H9 (cell line): ENCODE measurements at regions not wholly inside any gene's neighbourhood (a gene's known extent, or its start where the extent isn't known, plus 50 kb on each side); places are given as distances from the start of the nearest gene placed in this dataset.

Experiments used
- DNase-seq: peaks from one replicate; pipeline ENCODE4 v3.0.0-alpha.2; 2017
- H2AFZ ChIP-seq: one replicate; pipeline ENCODE4 v1.6.1; 2013; ENCODE audit warnings: mild to moderate bottlenecking, low read length, control low read depth, moderate library complexity
- H2AK5ac ChIP-seq: 2 replicates; pipeline ENCODE4 v1.6.1; 2013; ENCODE audit warnings: low read length, control low read depth, mixed read lengths; ENCODE audit not compliant: insufficient read length
- H2BK120ac ChIP-seq: one replicate; pipeline ENCODE4 v1.6.1; 2013; ENCODE audit warnings: low read depth, mild to moderate bottlenecking, low read length, control low read depth, inconsistent platforms; ENCODE audit not compliant: poor library complexity, severe bottlenecking
- H2BK12ac ChIP-seq: 2 replicates; pipeline ENCODE4 v1.6.1; 2013; ENCODE audit warnings: low read length, control low read depth, mixed read lengths, low read depth; ENCODE audit not compliant: insufficient read length
- H2BK15ac ChIP-seq: 2 replicates; pipeline ENCODE4 v1.6.1; 2013; ENCODE audit warnings: low read depth, low read length, control low read depth
- H2BK20ac ChIP-seq: one replicate; pipeline ENCODE4 v1.6.1; 2013; ENCODE audit warnings: low read depth, mild to moderate bottlenecking, low read length, control low read depth, inconsistent platforms; ENCODE audit not compliant: poor library complexity, severe bottlenecking
- H2BK5ac ChIP-seq: 2 replicates; pipeline ENCODE4 v1.6.1; 2013; ENCODE audit warnings: low read length, control low read depth, mixed read lengths; ENCODE audit not compliant: insufficient read length
- H3K14ac ChIP-seq: 2 replicates; pipeline ENCODE4 v1.6.1; 2013; ENCODE audit warnings: low read length, control low read depth; ENCODE audit not compliant: insufficient read depth
- H3K18ac ChIP-seq: 2 replicates; pipeline ENCODE4 v1.6.1; 2013; ENCODE audit warnings: low read depth, mild to moderate bottlenecking, mixed read lengths, low read length, control low read depth; ENCODE audit not compliant: insufficient read length
- H3K23ac ChIP-seq: 2 replicates; pipeline ENCODE4 v1.6.1; 2013; ENCODE audit warnings: low read length, control low read depth, mixed read lengths, low read depth; ENCODE audit not compliant: insufficient read length
- H3K23me2 ChIP-seq: 2 replicates; pipeline ENCODE4 v1.6.1; 2013; ENCODE audit warnings: low read depth, mild to moderate bottlenecking, mixed read lengths, low read length, control low read depth; ENCODE audit not compliant: insufficient read length, poor library complexity, severe bottlenecking
- H3K27ac ChIP-seq: 2 replicates; pipeline ENCODE4 v1.5.1; 2013; ENCODE audit warnings: low read length, control low read depth, mixed read lengths, low read depth; ENCODE audit not compliant: insufficient read length
- H3K27me3 ChIP-seq: 2 replicates; pipeline ENCODE4 v1.6.1; 2013; ENCODE audit warnings: low read length, control low read depth, inconsistent platforms; ENCODE audit not compliant: insufficient read depth
- H3K4ac ChIP-seq: 2 replicates; pipeline ENCODE4 v1.6.1; 2013; ENCODE audit warnings: low read depth, mild to moderate bottlenecking, control low read depth, inconsistent platforms, low read length, moderate library complexity
- H3K4me1 ChIP-seq: 2 replicates; pipeline ENCODE4 v1.6.1; 2013; ENCODE audit warnings: low read length, control low read depth, inconsistent platforms; ENCODE audit not compliant: insufficient read depth
- H3K4me2 ChIP-seq: 2 replicates; pipeline ENCODE4 v1.6.1; 2013; ENCODE audit warnings: low read length, control low read depth, mixed read lengths; ENCODE audit not compliant: insufficient read length, insufficient read depth
- H3K56ac ChIP-seq: 2 replicates; pipeline ENCODE4 v1.6.1; 2013; ENCODE audit warnings: low read depth, mild to moderate bottlenecking, mixed read lengths, low read length, control low read depth; ENCODE audit not compliant: insufficient read length
- H3K79me1 ChIP-seq: 2 replicates; pipeline ENCODE4 v1.6.1; 2013; ENCODE audit warnings: low read depth, mild to moderate bottlenecking, moderate library complexity, low read length, control low read depth, inconsistent platforms; ENCODE audit not compliant: insufficient read depth, poor library complexity, severe bottlenecking
- H3K79me2 ChIP-seq: 2 replicates; pipeline ENCODE4 v1.6.1; 2013; ENCODE audit warnings: low read length, control low read depth, inconsistent platforms; ENCODE audit not compliant: insufficient read depth
- H3K9ac ChIP-seq: 2 replicates; pipeline ENCODE4 v1.6.1; 2013; ENCODE audit warnings: low read length, control low read depth, mixed read lengths; ENCODE audit not compliant: insufficient read length; ENCODE audit errors: extremely low read depth
- H3K9me3 ChIP-seq: one replicate; pipeline ENCODE4 v1.6.1; 2013; ENCODE audit warnings: low read depth, low read length, inconsistent platforms; ENCODE audit not compliant: control insufficient read depth
- H3T11ph ChIP-seq: one replicate; pipeline ENCODE4 v1.6.1; 2013; ENCODE audit warnings: mild to moderate bottlenecking, low read length, control low read depth, inconsistent platforms
- H4K20me1 ChIP-seq: one replicate; pipeline ENCODE4 v1.6.1; 2013; ENCODE audit not compliant: control insufficient read depth, insufficient read length, insufficient read depth
- H4K5ac ChIP-seq: 2 replicates; pipeline ENCODE4 v1.6.1; 2013; ENCODE audit warnings: low read depth, mild to moderate bottlenecking, mixed read lengths, low read length, control low read depth; ENCODE audit not compliant: insufficient read length
- H4K8ac ChIP-seq: replicated peaks from 2 replicates; pipeline ENCODE4 v1.6.1; 2013; ENCODE audit warnings: low read length, control low read depth, mixed read lengths, low read depth; ENCODE audit not compliant: insufficient read length
- H4K91ac ChIP-seq: 2 replicates; pipeline ENCODE4 v1.6.1; 2013; ENCODE audit warnings: low read depth, mild to moderate bottlenecking, moderate library complexity, mixed read lengths, low read length, control low read depth; ENCODE audit not compliant: insufficient read length
- H3K27ac Mint-ChIP-seq, 3 experiments: 2 replicates in 2 of 3; 3 replicates in 1 of 3; pipeline ENCODE4 v1.8.0; 2020 to 2021; ENCODE audit warnings: mixed read lengths in 3 of 3, mild to moderate bottlenecking in 1 of 3, moderate library complexity in 1 of 3
- H3K27me3 Mint-ChIP-seq: 2 replicates; pipeline ENCODE4 v1.8.0; 2021; ENCODE audit warnings: low read depth, mild to moderate bottlenecking, moderate library complexity, mixed read lengths
- H3K36me3 Mint-ChIP-seq, 3 experiments: 2 replicates in 2 of 3; 3 replicates in 1 of 3; pipeline ENCODE4 v1.8.0; 2020 to 2021; ENCODE audit warnings: low read depth in 3 of 3, mixed read lengths in 3 of 3; ENCODE audit not compliant: insufficient read depth in 1 of 3
- H3K4me1 Mint-ChIP-seq, 2 experiments: 2 replicates each; pipeline ENCODE4 v1.8.0; 2020; ENCODE audit warnings: mixed read lengths in 2 of 2
- H3K4me3 Mint-ChIP-seq, 2 experiments: 2 replicates in 1 of 2; 3 replicates in 1 of 2; pipeline ENCODE4 v1.8.0; 2020 to 2021; ENCODE audit warnings: mild to moderate bottlenecking in 2 of 2, mixed read lengths in 2 of 2, moderate library complexity in 1 of 2
- H3K9me3 Mint-ChIP-seq, 2 experiments: 2 replicates in 1 of 2; 3 replicates in 1 of 2; pipeline ENCODE4 v1.8.0; 2020; ENCODE audit warnings: mild to moderate bottlenecking in 2 of 2, mixed read lengths in 2 of 2, moderate library complexity in 1 of 2
- CTCF ChIP-seq: fragments of 200-600 bp; sonication (generic); conservative IDR thresholded peaks from 3 replicates; pipeline ENCODE4 v1.8.0; 2021; ENCODE audit warnings: antibody characterized with exemption, mild to moderate bottlenecking
- WGBS: extraction: QIAGEN DNeasy Blood & Tissue Kit; methylation state at CpG from one replicate; pipeline ENCODE4 v1.1.7; 2013; ENCODE audit warnings: missing lambda C conversion rate, low lambda C conversion rate, mixed read lengths; ENCODE audit not compliant: insufficient read length; ENCODE audit errors: extremely low coverage; 5-methylcytosine and 5-hydroxymethylcytosine counted together

DNA sequence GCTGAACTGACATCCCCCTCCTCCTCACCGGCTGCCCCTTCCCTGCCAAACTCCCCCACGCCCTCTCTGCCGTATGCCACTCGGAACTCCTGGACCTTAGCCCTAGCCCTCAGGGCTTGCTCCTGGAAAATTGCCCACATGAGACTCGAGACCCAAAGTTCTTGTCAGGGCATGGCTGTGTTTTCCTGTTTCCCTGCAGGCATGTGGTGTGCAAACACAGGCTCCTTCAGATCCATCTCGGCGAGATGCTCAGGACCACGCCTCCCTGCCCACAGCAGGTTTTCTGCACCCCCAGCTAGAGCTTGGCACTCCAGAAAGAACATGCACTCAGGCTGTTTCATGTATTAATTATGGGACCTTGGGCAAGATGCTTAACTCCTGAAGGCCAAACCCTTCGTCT lies 1480.4 kb downstream of the BRD1 start:
- Mint-ChIP-seq H3K27me3 (peaks cover 16% of the 10 kb centered on the region), H3K4me1 (peaks cover 9 to 12% of the 10 kb centered on the region in 2 experiments), H3K27ac (no peak overlapping the region), H3K36me3 (no peaks in the 10 kb centered on the region), H3K9me3 (no peaks in the 10 kb centered on the region), H3K4me3 (no peak overlapping the region)
- H2BK20ac ChIP-seq = no peak overlapping the region
- no peak overlapping the region for H3K4ac ChIP-seq
- H2BK120ac ChIP-seq = no peak overlapping the region
- no peak overlapping the region for H2BK15ac ChIP-seq
- no peak overlapping the region for H2AFZ ChIP-seq
- no peak overlapping the region for H3K27ac ChIP-seq
- H2AK5ac ChIP-seq = no peak overlapping the region
- H3K27me3 ChIP-seq = no peaks in the 10 kb centered on the region
- no peak overlapping the region for H3K9ac ChIP-seq
- H4K20me1 ChIP-seq = no peaks in the 10 kb centered on the region
- no peak overlapping the region for H4K91ac ChIP-seq
- no peak overlapping the region for H3K56ac ChIP-seq
- no peak overlapping the region for H4K8ac ChIP-seq
- no peak overlapping the region for H4K5ac ChIP-seq
- WGBS = no CpG with 5 or more reads among the region's 9 CpGs
- H3K23ac ChIP-seq = no peak overlapping the region
- no peak for TF ChIP-seq CTCF
- H3K79me1 ChIP-seq = no peaks in the 10 kb centered on the region
- no peaks in the 10 kb centered on the region for H3K9me3 ChIP-seq
- H3K4me2 ChIP-seq = no peak overlapping the region
- peaks cover 6% of the 10 kb centered on the region; the same call in 1 of the 2 replicates for H3K4me1 ChIP-seq
- H3T11ph ChIP-seq = no peak overlapping the region
- H3K14ac ChIP-seq = no peak overlapping the region
- H2BK5ac ChIP-seq = no peak overlapping the region
- no peaks in the 10 kb centered on the region for H3K23me2 ChIP-seq
- DNase-seq = no peak
- no peaks in the 10 kb centered on the region for H3K79me2 ChIP-seq
- no peak overlapping the region for H3K18ac ChIP-seq
- no peak overlapping the region for H2BK12ac ChIP-seq
